B cell (primary cell): ENCODE measurements at regions not wholly inside any gene's neighbourhood (a gene's known extent, or its start where the extent isn't known, plus 50 kb on each side); places are given as distances from the start of the nearest gene placed in this dataset.
"Not testable (repeated sequence)": the region's sequence is repeated elsewhere in the genome, so short reads cannot be mapped to it uniquely, and the experiment has no call there.

Source experiments
- ATAC-seq: fragments of 200-7000 bp; cut with Tn5 transposase; one replicate; pipeline ENCODE4 v1.10.0; 2021; ENCODE audit warnings: low read depth, mild to moderate bottlenecking, moderate number of reproducible peaks, moderate library complexity
- CTCF ChIA-PET: fragments of 350-600 bp; sonication (Branson Sonifier 250); formaldehyde crosslinking; loops from one replicate; lab custom pipeline; 2021; ENCODE audit warnings: antibody characterized with exemption, inconsistent platforms; lab: Charles Lee
- POLR2A ChIA-PET: fragments of 350-600 bp; sonication (Branson Sonifier 250); formaldehyde crosslinking; loops from one replicate; lab custom pipeline; 2021; ENCODE audit warnings: antibody characterized with exemption; lab: Charles Lee
- DNase-seq: peaks from one replicate; pipeline ENCODE4 v3.0.0; 2013
- H2AFZ ChIP-seq: 2 replicates; pipeline ENCODE4 v1.6.1; 2012; ENCODE audit warnings: mild to moderate bottlenecking, low read depth, low read length; ENCODE audit not compliant: insufficient read depth, poor library complexity, severe bottlenecking
- H3K27ac ChIP-seq, 2 donors: 1 replicate in 1 of 2; 2 replicates in 1 of 2; pipeline ENCODE4 v1.5.1; 2012 to 2013; ENCODE audit warnings: low read length in 2 of 2, mild to moderate bottlenecking in 2 of 2, moderate library complexity in 1 of 2
- H3K27me3 ChIP-seq, 4 experiments: fragments of 200-600 bp in 1 of 4; sonication (generic) in 1 of 4; replicated peaks in 1 of 4; 1 replicate in 2 of 4; 2 replicates in 2 of 4; pipeline versions ENCODE4 v1.6.1 to v1.7.0; 2013 to 2016; ENCODE audit warnings: low read length in 3 of 4, mild to moderate bottlenecking in 2 of 4, mixed read lengths in 1 of 4, moderate library complexity in 1 of 4; ENCODE audit not compliant: insufficient read depth in 4 of 4, control insufficient read depth in 3 of 4; ENCODE audit errors: control extremely low read depth in 1 of 4
- H3K36me3 ChIP-seq, 2 experiments: replicated peaks in 1 of 2; 1 replicate in 1 of 2; 2 replicates in 1 of 2; pipeline versions ENCODE4 v1.6.1 to v1.7.1; 2013; ENCODE audit warnings: low read length in 1 of 2; ENCODE audit not compliant: insufficient read depth in 2 of 2, control insufficient read depth in 1 of 2; ENCODE audit errors: control extremely low read depth in 1 of 2, extremely low read depth in 1 of 2
- H3K4me1 ChIP-seq, 2 donors: fragments of 200-600 bp in 1 of 2; sonication (generic) in 1 of 2; 1 replicate in 1 of 2; 2 replicates in 1 of 2; pipeline versions ENCODE4 v1.5.1 to v1.6.1; 2013 to 2017; ENCODE audit warnings: low read length in 2 of 2; ENCODE audit not compliant: control insufficient read depth in 2 of 2, insufficient read depth in 2 of 2
- H3K4me2 ChIP-seq: replicated peaks from 2 replicates; pipeline ENCODE3; 2012; ENCODE audit warnings: mild to moderate bottlenecking, low read depth, low read length; ENCODE audit not compliant: poor library complexity, severe bottlenecking
- H3K4me3 ChIP-seq, 5 experiments: fragments of 200-600 bp in 1 of 5; sonication (generic) in 1 of 5; 1 replicate in 3 of 5; 2 replicates in 2 of 5; pipeline versions ENCODE4 v1.5.1 to v1.7.0; 2011 to 2016; ENCODE audit warnings: low read length in 4 of 5, mild to moderate bottlenecking in 4 of 5, low read depth in 2 of 5, control low read depth in 1 of 5, moderate library complexity in 1 of 5; ENCODE audit not compliant: insufficient read depth in 1 of 5; ENCODE audit errors: control extremely low read depth in 1 of 5, extremely low read depth in 1 of 5
- H3K79me2 ChIP-seq: fragments of 200-600 bp; sonication (generic); one replicate; pipeline ENCODE4 v1.6.0; 2016; ENCODE audit warnings: low read length; ENCODE audit not compliant: control insufficient read depth, insufficient read depth
- H3K9ac ChIP-seq: fragments of 200-600 bp; sonication (generic); 2 replicates; pipeline ENCODE4 v1.6.1; 2017; ENCODE audit warnings: mild to moderate bottlenecking, low read length, moderate library complexity
- H3K9me3 ChIP-seq, 3 donors: one replicate each; pipeline versions ENCODE4 v1.6.1 to v1.7.1; 2013; ENCODE audit warnings: low read length in 2 of 3; ENCODE audit not compliant: control insufficient read depth in 2 of 3, insufficient read depth in 1 of 3; ENCODE audit errors: control extremely low read depth in 1 of 3
- H4K20me1 ChIP-seq: 2 replicates; pipeline ENCODE4 v1.6.0; 2012; ENCODE audit warnings: mild to moderate bottlenecking, low read length; ENCODE audit not compliant: insufficient read depth, control insufficient read depth, poor library complexity, severe bottlenecking
- H3K27ac Mint-ChIP-seq: one replicate; pipeline ENCODE4 v1.8.0; 2021; ENCODE audit warnings: mixed read lengths
- H3K27me3 Mint-ChIP-seq: one replicate; pipeline ENCODE4 v1.8.0; 2021; ENCODE audit warnings: mixed read lengths
- H3K4me1 Mint-ChIP-seq: one replicate; pipeline ENCODE4 v1.8.0; 2021; ENCODE audit warnings: mixed read lengths
- H3K4me3 Mint-ChIP-seq: one replicate; pipeline ENCODE4 v1.8.0; 2021; ENCODE audit warnings: mixed read lengths
- H3K9me3 Mint-ChIP-seq: one replicate; pipeline ENCODE4 v1.8.0; 2022; ENCODE audit warnings: mixed read lengths; ENCODE audit not compliant: insufficient read depth
- CTCF ChIP-seq: fragments of 200-600 bp; IDR thresholded peaks from one replicate; pipeline ENCODE4 v1.8.0; 2022; ENCODE audit warnings: antibody characterized with exemption, mild to moderate bottlenecking
- EZH2 ChIP-seq: IDR thresholded peaks from 2 replicates; pipeline ENCODE4 v1.6.1; 2012; ENCODE audit warnings: borderline replicate concordance, low read depth, mild to moderate bottlenecking, moderate library complexity, low read length; ENCODE audit not compliant: insufficient read depth, poor library complexity, severe bottlenecking
- WGBS: methylation state at CpG from one replicate; pipeline ENCODE4 v1.1.5; 2013; ENCODE audit warnings: missing lambda C conversion rate; ENCODE audit not compliant: insufficient coverage; 5-methylcytosine and 5-hydroxymethylcytosine counted together
- intact Hi-C: fragments of 100-400 bp; cut with micrococcal nuclease; formaldehyde crosslinking; loops from one replicate; pipeline ENCODE4 v1.10.0; 2022

GRCh38 chr15:96060591-96060990 is 269.9 kb upstream of the NR2F2 start:
- H3K27ac Mint-ChIP-seq, H3K4me2 ChIP-seq, intact Hi-C loops, ATAC-seq, H3K79me2 ChIP-seq, H4K20me1 ChIP-seq, H3K4me3 Mint-ChIP-seq, H3K9ac ChIP-seq, H3K27me3 ChIP-seq, H3K27ac ChIP-seq, POLR2A ChIA-PET, H3K36me3 ChIP-seq, DNase-seq, H3K4me3 ChIP-seq, CTCF ChIA-PET, H2AFZ ChIP-seq, H3K27me3 Mint-ChIP-seq, H3K9me3 Mint-ChIP-seq, H3K9me3 ChIP-seq: not testable (repeated sequence)
- WGBS: no CpG with 5 or more reads among the region's 5 CpGs
- peaks cover 17% of the 10 kb centered on the region for H3K4me1 Mint-ChIP-seq
- H3K4me1 ChIP-seq: peaks cover 15 to 21% of the 10 kb centered on the region in 2 donors

- peaks cover 5% of the 10 kb centered on the region for H3K4me1 Mint-ChIP-seq
- peaks cover 4 to 5% of the 10 kb centered on the region in 2 donors for H3K4me1 ChIP-seq
- H3K27ac ChIP-seq: no peak overlapping the region
- no CpG with 5 or more reads among the region's 3 CpGs for WGBS
- no peak overlapping the region for H3K4me3 Mint-ChIP-seq
- DNase-seq (no peak), ATAC-seq (no peak)
- no peak overlapping the region for H2AFZ ChIP-seq
- ChIA-PET CTCF (no interaction called here), POLR2A (no interaction called here)
- H3K27ac Mint-ChIP-seq: no peak overlapping the region
- no peaks in the 10 kb centered on the region for H3K36me3 ChIP-seq
- TF ChIP-seq EZH2 (no peak), CTCF (no peak)
- H3K9ac ChIP-seq: no peak overlapping the region
- intact Hi-C loops: no loop called here
- H3K9me3 ChIP-seq: peaks cover 0 to 4% (median under 1%) of the 10 kb centered on the region in 3 donors
- no peak overlapping the region for H3K4me3 ChIP-seq
- H3K9me3 Mint-ChIP-seq: no peaks in the 10 kb centered on the region
- H3K79me2 ChIP-seq: no peaks in the 10 kb centered on the region
- H3K27me3 ChIP-seq: no peaks in the 10 kb centered on the region
- no peaks in the 10 kb centered on the region for H4K20me1 ChIP-seq
- no peaks in the 10 kb centered on the region for H3K27me3 Mint-ChIP-seq
- no peak overlapping the region for H3K4me2 ChIP-seq
These were observed 266.1 kb upstream of the NR2F2 start for GRCh38 chr15:96064351-96064756.
